GM12874 (cell line): ENCODE measurements at regions not wholly inside any gene's neighbourhood (a gene's known extent, or its start where the extent isn't known, plus 50 kb on each side); places are given as distances from the start of the nearest gene placed in this dataset.

Source experiments
- CTCF ChIP-seq: IDR thresholded peaks from 2 replicates; pipeline ENCODE4 v1.5.1; 2011; ENCODE audit warnings: low read depth, mild to moderate bottlenecking, control low read depth, low read length, moderate library complexity; ENCODE audit not compliant: insufficient read depth

GRCh38 chr13:90246005-90246404 is 1101.5 kb upstream of the MIR17HG start:
- TF ChIP-seq CTCF, result no peak

GRCh38 chr13:90246687-90247345 is 1100.7 kb upstream of the MIR17HG start:
- TF ChIP-seq CTCF, result no peak

- no peak for TF ChIP-seq CTCF
Observed at GRCh38 chr13:90253806-90254205, 1093.7 kb upstream of the MIR17HG start.

- no peak for TF ChIP-seq CTCF
Observed at GRCh38 chr13:90254437-90254836, 1093.0 kb upstream of the MIR17HG start.

DNA sequence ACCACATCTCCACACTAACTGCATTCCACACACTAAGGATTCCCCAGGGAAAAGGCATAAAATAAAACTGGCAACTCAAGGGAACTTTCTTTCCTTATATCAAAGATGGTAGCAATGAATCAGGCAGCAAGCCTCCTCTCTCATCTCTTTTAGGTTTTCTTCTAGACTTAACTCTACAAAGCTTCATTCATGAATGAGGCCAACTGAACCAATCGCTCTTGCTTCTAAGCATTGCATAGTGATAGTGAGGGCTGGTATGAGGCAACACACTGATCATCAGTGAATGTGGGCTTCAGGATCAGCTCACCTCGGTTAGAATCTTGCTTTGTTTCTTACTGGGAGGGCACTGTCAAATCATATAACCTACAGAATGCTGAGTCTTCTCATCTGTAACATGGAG is 1090.7 kb upstream of the MIR17HG start:
- TF ChIP-seq CTCF, result no peak

DNA sequence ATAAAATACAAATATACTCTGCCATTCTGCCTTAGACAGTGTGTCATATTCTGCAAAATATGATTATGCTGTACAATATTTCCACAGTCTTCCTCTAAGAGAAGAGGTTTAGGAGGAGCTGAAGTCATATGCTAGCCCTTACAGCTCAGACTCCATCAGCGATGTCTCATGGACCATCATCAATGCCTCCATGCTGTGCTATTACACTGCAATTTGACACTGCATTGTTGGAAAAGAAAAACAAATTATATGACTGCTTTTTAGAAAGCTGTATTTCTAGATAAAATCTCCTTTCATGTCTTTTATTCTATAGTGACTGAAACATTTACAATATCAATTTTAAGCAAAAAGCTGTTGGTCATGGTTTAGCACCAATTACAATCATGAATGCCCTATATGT is 1089.4 kb upstream of the MIR17HG start:
- TF ChIP-seq CTCF, result no peak

DNA sequence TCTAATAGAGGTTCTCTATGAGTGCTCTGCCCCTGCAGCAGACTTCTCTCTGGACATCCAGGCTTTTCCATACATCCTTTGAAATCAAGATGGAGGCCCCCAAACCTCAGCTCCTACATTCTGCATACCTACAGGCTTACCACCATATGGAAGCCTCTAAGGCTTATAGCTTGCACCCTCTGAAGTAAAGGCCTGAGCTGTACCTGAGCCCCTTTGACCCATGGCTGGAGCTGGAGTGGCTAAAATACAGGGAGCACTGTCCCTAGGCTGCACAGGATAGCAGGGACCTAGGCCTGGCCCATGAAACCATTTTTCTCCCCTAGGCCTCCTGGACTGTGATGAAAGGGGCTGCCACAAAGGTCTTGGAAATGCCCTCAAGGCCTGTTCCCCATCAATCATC is 1086.1 kb upstream of the MIR17HG start:
- no peak for TF ChIP-seq CTCF

GRCh38 chr13:90270226-90270625 is 1077.3 kb upstream of the MIR17HG start:
- TF ChIP-seq CTCF, result no peak
